ENCODE measurements at regions not wholly inside any gene's neighbourhood (a gene's known extent, or its start where the extent isn't known, plus 50 kb on each side); places are given as distances from the start of the nearest gene placed in this dataset.

DNA sequence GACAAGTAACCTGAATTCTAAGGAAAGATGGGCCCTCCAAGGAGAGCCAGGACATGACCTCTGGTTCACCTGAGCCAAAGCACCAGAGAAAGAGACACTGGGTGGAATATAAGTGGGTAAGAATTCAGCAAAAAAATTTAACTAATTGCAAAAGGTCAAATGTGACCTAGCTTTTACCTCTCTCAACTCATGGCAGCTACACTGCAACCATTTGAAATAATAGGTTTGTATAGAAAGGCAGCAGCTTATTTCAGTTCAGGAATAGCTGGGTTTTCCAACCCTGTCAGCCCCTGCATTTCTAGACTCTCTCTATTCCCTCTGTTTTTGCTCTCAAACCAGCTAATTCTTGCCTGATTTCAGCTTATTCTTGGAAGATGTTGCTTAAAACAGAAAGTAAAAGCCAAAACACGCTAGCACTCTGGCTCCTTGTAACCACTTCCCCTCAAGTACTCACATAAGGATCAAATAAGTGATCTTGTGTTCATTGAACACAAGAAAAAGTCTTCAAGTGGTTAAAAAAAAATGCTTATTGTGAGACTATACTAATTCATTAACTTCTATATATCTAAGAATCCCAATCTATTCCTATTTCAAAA lies 101.1 kb upstream of the NR4A3 start:
- peak; percentile 30 for DNase-seq
- Mint-ChIP-seq H3K4me3 (peak overlapping the region; percentile 60), H3K4me1 (ENCODE audit: low read depth) (peaks cover 22% of the 10 kb centered on the region), H3K9me3 (no peaks in the 10 kb centered on the region), H3K36me3 (ENCODE audit: low read depth) (no peaks in the 10 kb centered on the region), H3K27ac (peak overlapping the region; percentile 75), H3K27me3 (ENCODE audit: low read depth) (no peaks in the 10 kb centered on the region)
- intact Hi-C loops (cut with micrococcal nuclease), result no loop called here
- CTCF ChIA-PET, result interaction anchor here (0.6 to 1.5 kb wide), 5 partner anchors 17 to 604 kb away, joined by 3 to 4 read pairs (median 3); no protein-coding TSS in a partner anchor

DNA sequence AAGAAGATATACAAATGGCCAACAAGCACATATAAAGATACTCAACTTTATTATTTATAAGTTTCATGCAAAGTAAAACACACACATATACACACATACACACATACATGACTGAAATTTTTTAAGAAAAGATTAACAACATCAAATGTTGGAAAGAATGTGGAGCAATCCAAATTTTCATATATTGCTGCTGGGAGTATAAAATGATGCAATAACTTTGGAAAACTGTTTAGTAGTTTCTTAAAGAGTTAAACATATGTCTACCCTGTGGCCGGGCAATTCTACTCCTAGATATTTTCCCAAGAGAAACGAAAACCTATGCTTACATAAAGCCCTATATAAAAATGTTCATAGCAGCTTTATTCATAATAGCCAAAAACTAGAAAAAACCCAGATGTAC lies 99.8 kb upstream of the NR4A3 start:
- no peaks in the 10 kb centered on the region for H3K9me3 Mint-ChIP-seq
- H3K4me3 Mint-ChIP-seq, result no peak overlapping the region
- no peak overlapping the region for H3K27ac Mint-ChIP-seq
- CTCF ChIA-PET, result no interaction called here
- H3K4me1 Mint-ChIP-seq (ENCODE audit: low read depth), result peaks cover 22% of the 10 kb centered on the region
- no peaks in the 10 kb centered on the region for H3K36me3 Mint-ChIP-seq (ENCODE audit: low read depth)
- no peaks in the 10 kb centered on the region for H3K27me3 Mint-ChIP-seq (ENCODE audit: low read depth)
- intact Hi-C loops (cut with micrococcal nuclease), result no loop called here
- DNase-seq, result no peak

DNA sequence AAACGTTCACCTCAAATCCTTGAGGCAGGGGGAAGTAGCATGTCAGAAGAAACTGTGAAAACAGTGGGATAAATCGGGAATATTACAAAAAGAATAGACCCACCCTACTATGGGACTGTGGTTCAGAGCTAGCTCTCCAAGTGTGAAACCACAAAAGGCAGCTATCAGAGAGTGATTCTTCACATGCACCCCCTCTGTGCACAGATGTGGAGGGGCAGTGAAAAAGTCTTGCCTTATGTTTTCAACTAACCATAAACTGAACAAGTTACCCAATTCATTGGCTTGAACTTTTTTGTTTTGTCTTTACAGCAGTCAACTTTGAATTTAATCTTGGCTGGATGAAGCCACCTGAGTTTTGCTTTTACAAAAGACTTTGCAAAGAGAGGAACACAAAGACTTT lies 98.8 kb upstream of the NR4A3 start:
- CTCF ChIA-PET, result no interaction called here
- no peak overlapping the region for H3K4me3 Mint-ChIP-seq
- H3K27me3 Mint-ChIP-seq (ENCODE audit: low read depth), result no peaks in the 10 kb centered on the region
- DNase-seq, result no peak
- no peaks in the 10 kb centered on the region for H3K9me3 Mint-ChIP-seq
- intact Hi-C loops (cut with micrococcal nuclease), result no loop called here
- H3K27ac Mint-ChIP-seq, result no peak overlapping the region
- peaks cover 22% of the 10 kb centered on the region for H3K4me1 Mint-ChIP-seq (ENCODE audit: low read depth)
- H3K36me3 Mint-ChIP-seq (ENCODE audit: low read depth), result no peaks in the 10 kb centered on the region

GRCh38 chr9:99724640-99725039 lies 97.0 kb upstream of the NR4A3 start:
- Mint-ChIP-seq H3K27ac (no peak overlapping the region), H3K4me1 (ENCODE audit: low read depth) (peaks cover 17% of the 10 kb centered on the region), H3K4me3 (no peak overlapping the region), H3K27me3 (ENCODE audit: low read depth) (no peaks in the 10 kb centered on the region), H3K9me3 (no peaks in the 10 kb centered on the region), H3K36me3 (ENCODE audit: low read depth) (no peaks in the 10 kb centered on the region)
- intact Hi-C loops (cut with micrococcal nuclease), result no loop called here
- no peak for DNase-seq
- CTCF ChIA-PET, result no interaction called here

DNA sequence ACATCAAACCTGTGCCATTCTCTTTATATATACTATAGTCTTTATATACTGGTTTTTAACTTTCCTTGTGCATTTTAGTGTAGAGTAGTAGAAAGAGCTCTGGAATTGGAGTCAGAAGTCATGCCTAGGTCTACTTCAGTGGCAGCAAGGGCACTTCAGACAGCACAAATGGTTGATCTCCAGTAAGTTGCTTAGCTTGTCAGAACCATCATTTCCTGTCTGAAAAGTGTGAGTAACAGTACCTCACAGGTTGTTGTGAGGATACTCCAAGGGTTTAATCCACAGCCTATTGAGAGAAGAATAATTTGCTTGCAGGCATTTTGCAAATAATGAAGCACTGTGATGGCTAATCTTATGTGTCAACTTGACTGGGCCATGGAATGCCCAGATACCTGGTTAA lies 95.8 kb upstream of the NR4A3 start:
- H3K4me3 Mint-ChIP-seq, result no peak overlapping the region
- H3K4me1 Mint-ChIP-seq (ENCODE audit: low read depth), result peaks cover 5% of the 10 kb centered on the region
- CTCF ChIA-PET, result no interaction called here
- intact Hi-C loops (cut with micrococcal nuclease), result no loop called here
- H3K27ac Mint-ChIP-seq, result no peak overlapping the region
- H3K27me3 Mint-ChIP-seq (ENCODE audit: low read depth), result no peaks in the 10 kb centered on the region
- no peaks in the 10 kb centered on the region for H3K36me3 Mint-ChIP-seq (ENCODE audit: low read depth)
- no peak for DNase-seq
- no peaks in the 10 kb centered on the region for H3K9me3 Mint-ChIP-seq

GRCh38 chr9:99726758-99727157 lies 94.9 kb upstream of the NR4A3 start:
- DNase-seq, result no peak
- Mint-ChIP-seq H3K27ac (no peak overlapping the region), H3K4me3 (no peak overlapping the region), H3K4me1 (ENCODE audit: low read depth) (peaks cover 2% of the 10 kb centered on the region), H3K9me3 (no peaks in the 10 kb centered on the region), H3K36me3 (ENCODE audit: low read depth) (no peaks in the 10 kb centered on the region), H3K27me3 (ENCODE audit: low read depth) (no peaks in the 10 kb centered on the region)
- CTCF ChIA-PET, result no interaction called here
- intact Hi-C loops (cut with micrococcal nuclease), result no loop called here

DNA sequence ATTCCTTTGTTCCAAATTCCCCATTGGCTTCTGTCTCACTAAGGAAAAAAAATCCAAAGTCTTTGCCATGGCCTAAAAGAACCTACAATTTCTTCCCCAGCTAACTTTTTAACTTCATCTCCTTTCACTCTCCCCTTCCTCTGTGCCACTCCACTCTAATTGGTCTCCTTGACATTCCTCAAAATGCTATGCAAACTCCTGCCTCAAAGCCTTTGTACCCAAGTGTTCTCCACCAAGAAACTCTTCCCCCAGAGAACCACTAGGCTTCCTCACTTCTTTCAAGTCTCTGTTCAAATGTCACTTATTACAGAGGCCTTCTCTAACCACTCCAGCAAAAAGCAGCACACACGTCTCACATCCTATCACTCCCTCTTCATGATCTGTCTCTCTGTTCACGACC lies 91.6 kb upstream of the NR4A3 start:
- intact Hi-C loops (cut with micrococcal nuclease), result no loop called here
- CTCF ChIA-PET, result no interaction called here
- no peak overlapping the region for H3K4me3 Mint-ChIP-seq
- H3K9me3 Mint-ChIP-seq, result no peaks in the 10 kb centered on the region
- H3K27ac Mint-ChIP-seq, result no peak overlapping the region
- peaks cover 3% of the 10 kb centered on the region for H3K27me3 Mint-ChIP-seq (ENCODE audit: low read depth)
- H3K36me3 Mint-ChIP-seq (ENCODE audit: low read depth), result no peaks in the 10 kb centered on the region
- no peak for DNase-seq
- no peaks in the 10 kb centered on the region for H3K4me1 Mint-ChIP-seq (ENCODE audit: low read depth)

GRCh38 chr9:99731950-99732349 lies 89.7 kb upstream of the NR4A3 start:
- Mint-ChIP-seq H3K9me3 (no peaks in the 10 kb centered on the region), H3K4me3 (no peak overlapping the region), H3K36me3 (ENCODE audit: low read depth) (no peaks in the 10 kb centered on the region), H3K27ac (no peak overlapping the region), H3K4me1 (ENCODE audit: low read depth) (no peaks in the 10 kb centered on the region), H3K27me3 (ENCODE audit: low read depth) (peaks cover 3% of the 10 kb centered on the region)
- DNase-seq, result no peak
- intact Hi-C loops (cut with micrococcal nuclease), result no loop called here
- CTCF ChIA-PET, result no interaction called here

GRCh38 chr9:99732715-99733114 lies 89.0 kb upstream of the NR4A3 start:
- Mint-ChIP-seq H3K27ac (no peak overlapping the region), H3K36me3 (ENCODE audit: low read depth) (no peaks in the 10 kb centered on the region), H3K4me1 (ENCODE audit: low read depth) (no peaks in the 10 kb centered on the region), H3K4me3 (no peak overlapping the region), H3K9me3 (no peaks in the 10 kb centered on the region), H3K27me3 (ENCODE audit: low read depth) (peaks cover 3% of the 10 kb centered on the region)
- DNase-seq, result no peak
- CTCF ChIA-PET, result no interaction called here
- intact Hi-C loops (cut with micrococcal nuclease), result no loop called here

DNA sequence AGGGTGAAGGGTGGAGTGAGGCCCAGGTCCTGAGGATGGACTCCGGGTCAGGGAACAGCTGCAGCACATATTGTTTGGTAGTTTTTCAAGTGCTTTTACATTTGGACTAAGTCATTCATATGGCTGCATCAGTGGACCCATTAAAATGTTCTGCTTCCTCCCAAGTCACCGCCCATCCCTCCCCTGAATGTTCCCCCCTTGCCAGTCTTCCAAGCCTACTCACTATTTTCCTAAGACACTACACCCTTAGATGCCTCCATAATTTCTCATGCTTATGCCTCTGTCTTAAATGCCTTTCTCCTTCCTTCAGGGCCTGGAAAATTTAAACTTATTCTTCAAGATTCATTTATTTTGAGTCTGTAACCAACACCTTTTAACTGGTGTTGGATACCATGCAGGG lies 86.6 kb upstream of the NR4A3 start:
- Mint-ChIP-seq H3K4me1 (ENCODE audit: low read depth) (no peaks in the 10 kb centered on the region), H3K27me3 (ENCODE audit: low read depth) (peaks cover 3% of the 10 kb centered on the region), H3K4me3 (no peak overlapping the region), H3K9me3 (no peaks in the 10 kb centered on the region), H3K36me3 (ENCODE audit: low read depth) (no peaks in the 10 kb centered on the region), H3K27ac (no peak overlapping the region)
- intact Hi-C loops (cut with micrococcal nuclease), result loop anchor here (5.0 kb wide), 1 partner anchor 48 kb away; no protein-coding TSS in a partner anchor
- no peak for DNase-seq
- CTCF ChIA-PET, result no interaction called here

GRCh38 chr9:99736291-99736690 lies 85.4 kb upstream of the NR4A3 start:
- Mint-ChIP-seq H3K4me3 (no peak overlapping the region), H3K36me3 (ENCODE audit: low read depth) (no peaks in the 10 kb centered on the region), H3K27me3 (ENCODE audit: low read depth) (peaks cover 3% of the 10 kb centered on the region), H3K4me1 (ENCODE audit: low read depth) (no peaks in the 10 kb centered on the region), H3K9me3 (no peaks in the 10 kb centered on the region), H3K27ac (no peak overlapping the region)
- no peak for DNase-seq
- intact Hi-C loops (cut with micrococcal nuclease), result loop anchor here (5.0 kb wide), 1 partner anchor 49 kb away; no protein-coding TSS in a partner anchor
- CTCF ChIA-PET, result no interaction called here

- no peak overlapping the region for H3K27ac Mint-ChIP-seq
- no peak for DNase-seq
- CTCF ChIA-PET, result no interaction called here
- intact Hi-C loops (cut with micrococcal nuclease), result loop anchor here (5.0 kb wide), 1 partner anchor 50 kb away; no protein-coding TSS in a partner anchor
- no peaks in the 10 kb centered on the region for H3K9me3 Mint-ChIP-seq
- H3K4me3 Mint-ChIP-seq, result no peak overlapping the region
- H3K36me3 Mint-ChIP-seq (ENCODE audit: low read depth), result no peaks in the 10 kb centered on the region
- H3K4me1 Mint-ChIP-seq (ENCODE audit: low read depth), result no peaks in the 10 kb centered on the region
- peaks cover 3% of the 10 kb centered on the region for H3K27me3 Mint-ChIP-seq (ENCODE audit: low read depth)
Observed at GRCh38 chr9:99737649-99738048, 84.0 kb upstream of the NR4A3 start.

GRCh38 chr9:99743006-99743405 lies 78.7 kb upstream of the NR4A3 start:
- Mint-ChIP-seq H3K4me3 (no peak overlapping the region), H3K36me3 (ENCODE audit: low read depth) (no peaks in the 10 kb centered on the region), H3K4me1 (ENCODE audit: low read depth) (no peaks in the 10 kb centered on the region), H3K27me3 (ENCODE audit: low read depth) (no peaks in the 10 kb centered on the region), H3K9me3 (no peaks in the 10 kb centered on the region), H3K27ac (no peak overlapping the region)
- no peak for DNase-seq
- CTCF ChIA-PET, result no interaction called here
- intact Hi-C loops (cut with micrococcal nuclease), result no loop called here

GRCh38 chr9:99743455-99743854 lies 78.2 kb upstream of the NR4A3 start:
- no peak overlapping the region for H3K4me3 Mint-ChIP-seq
- no peaks in the 10 kb centered on the region for H3K4me1 Mint-ChIP-seq (ENCODE audit: low read depth)
- CTCF ChIA-PET, result no interaction called here
- H3K27ac Mint-ChIP-seq, result no peak overlapping the region
- DNase-seq, result no peak
- H3K27me3 Mint-ChIP-seq (ENCODE audit: low read depth), result no peaks in the 10 kb centered on the region
- intact Hi-C loops (cut with micrococcal nuclease), result no loop called here
- H3K9me3 Mint-ChIP-seq, result no peaks in the 10 kb centered on the region
- no peaks in the 10 kb centered on the region for H3K36me3 Mint-ChIP-seq (ENCODE audit: low read depth)

Data from activated naive CD4-positive, alpha-beta T cell treated with anti-CD3 and anti-CD28 coated beads for 36 hours (primary cell).